ENCODE measurements at regions not wholly inside any gene's neighbourhood (a gene's known extent, or its start where the extent isn't known, plus 50 kb on each side); places are given as distances from the start of the nearest gene placed in this dataset.

DNA sequence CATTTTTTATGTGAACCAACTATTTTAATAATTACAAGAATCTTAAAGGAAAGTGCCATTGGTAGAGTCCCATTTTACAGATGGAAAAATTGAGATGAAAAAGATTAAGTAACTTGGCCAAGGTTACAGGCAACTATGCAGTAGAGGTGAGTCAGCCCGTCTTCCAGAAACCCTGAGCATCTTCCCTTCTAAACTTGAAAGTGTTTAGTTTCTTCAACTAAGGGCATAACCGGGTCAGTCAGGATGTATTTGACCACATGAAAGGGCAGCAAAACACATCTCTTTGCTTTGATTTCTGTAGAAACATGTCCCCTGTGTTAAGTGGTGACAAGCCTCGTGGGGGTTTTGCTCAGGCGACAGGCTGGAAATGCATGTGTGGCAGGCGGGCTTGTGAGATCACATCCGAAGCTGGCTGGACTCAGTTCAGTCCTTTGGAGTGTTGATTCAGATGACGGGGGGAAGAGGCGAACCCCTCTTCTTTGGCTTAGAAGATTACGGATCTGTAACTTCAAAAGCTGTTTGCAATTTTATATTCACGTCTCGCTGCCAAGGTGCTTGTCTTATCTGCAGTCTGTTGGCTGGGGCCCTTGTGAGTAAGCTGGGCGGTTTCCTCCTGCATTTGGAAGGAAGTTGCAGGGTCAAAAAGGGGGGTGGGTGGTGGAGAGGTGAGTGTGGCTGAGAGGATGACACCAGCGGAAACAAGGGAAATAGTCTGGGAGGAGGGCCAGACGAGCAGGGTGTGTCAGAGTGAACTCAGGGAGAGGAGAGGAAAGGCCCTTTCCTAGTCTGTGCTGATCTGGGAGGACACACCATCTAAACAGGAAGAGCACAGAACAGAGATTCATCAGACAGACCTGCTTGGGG lies 78.9 kb upstream of the RPS23 start (continued):
- TF ChIP-seq EGR1 (conservative IDR thresholded peaks at IDR 0.05) (peak; percentile 49; the same call in 1 of the 2 replicates), ETV1 (tag; conservative IDR thresholded peaks at IDR 0.05; ENCODE audit: low read depth) (peak; percentile 79), BRD9 (IDR thresholded peaks at IDR 0.05; ENCODE audit: low read depth, partially characterized antibody) (peak; percentile 24), MAZ (CRISPR knock-in tag; conservative IDR thresholded peaks at IDR 0.05 in 1 of 2, IDR thresholded peaks at IDR 0.05 in 1 of 2) (peak in 1 of 2 experiments; percentile 55; a peak in 2 of 4 replicates), L3MBTL2 (IDR thresholded peaks at IDR 0.05) (peak; percentile 95), NEUROD1 (IDR thresholded peaks at IDR 0.05; ENCODE audit: borderline replicate concordance, low read depth, low read length, partially characterized antibody) (peak; percentile 51), CBX1 (IDR thresholded peaks at IDR 0.05; ENCODE audit: low read depth) (peak; percentile 73)
- TF ChIP-seq, protein P1, sequence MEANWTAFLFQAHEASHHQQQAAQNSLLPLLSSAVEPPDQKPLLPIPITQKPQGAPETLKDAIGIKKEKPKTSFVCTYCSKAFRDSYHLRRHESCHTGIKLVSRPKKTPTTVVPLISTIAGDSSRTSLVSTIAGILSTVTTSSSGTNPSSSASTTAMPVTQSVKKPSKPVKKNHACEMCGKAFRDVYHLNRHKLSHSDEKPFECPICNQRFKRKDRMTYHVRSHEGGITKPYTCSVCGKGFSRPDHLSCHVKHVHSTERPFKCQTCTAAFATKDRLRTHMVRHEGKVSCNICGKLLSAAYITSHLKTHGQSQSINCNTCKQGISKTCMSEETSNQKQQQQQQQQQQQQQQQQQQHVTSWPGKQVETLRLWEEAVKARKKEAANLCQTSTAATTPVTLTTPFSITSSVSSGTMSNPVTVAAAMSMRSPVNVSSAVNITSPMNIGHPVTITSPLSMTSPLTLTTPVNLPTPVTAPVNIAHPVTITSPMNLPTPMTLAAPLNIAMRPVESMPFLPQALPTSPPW (CRISPR knock-in tag; IDR thresholded peaks at IDR 0.05) = peak; percentile 98
- TF ChIP-seq, protein P2, sequence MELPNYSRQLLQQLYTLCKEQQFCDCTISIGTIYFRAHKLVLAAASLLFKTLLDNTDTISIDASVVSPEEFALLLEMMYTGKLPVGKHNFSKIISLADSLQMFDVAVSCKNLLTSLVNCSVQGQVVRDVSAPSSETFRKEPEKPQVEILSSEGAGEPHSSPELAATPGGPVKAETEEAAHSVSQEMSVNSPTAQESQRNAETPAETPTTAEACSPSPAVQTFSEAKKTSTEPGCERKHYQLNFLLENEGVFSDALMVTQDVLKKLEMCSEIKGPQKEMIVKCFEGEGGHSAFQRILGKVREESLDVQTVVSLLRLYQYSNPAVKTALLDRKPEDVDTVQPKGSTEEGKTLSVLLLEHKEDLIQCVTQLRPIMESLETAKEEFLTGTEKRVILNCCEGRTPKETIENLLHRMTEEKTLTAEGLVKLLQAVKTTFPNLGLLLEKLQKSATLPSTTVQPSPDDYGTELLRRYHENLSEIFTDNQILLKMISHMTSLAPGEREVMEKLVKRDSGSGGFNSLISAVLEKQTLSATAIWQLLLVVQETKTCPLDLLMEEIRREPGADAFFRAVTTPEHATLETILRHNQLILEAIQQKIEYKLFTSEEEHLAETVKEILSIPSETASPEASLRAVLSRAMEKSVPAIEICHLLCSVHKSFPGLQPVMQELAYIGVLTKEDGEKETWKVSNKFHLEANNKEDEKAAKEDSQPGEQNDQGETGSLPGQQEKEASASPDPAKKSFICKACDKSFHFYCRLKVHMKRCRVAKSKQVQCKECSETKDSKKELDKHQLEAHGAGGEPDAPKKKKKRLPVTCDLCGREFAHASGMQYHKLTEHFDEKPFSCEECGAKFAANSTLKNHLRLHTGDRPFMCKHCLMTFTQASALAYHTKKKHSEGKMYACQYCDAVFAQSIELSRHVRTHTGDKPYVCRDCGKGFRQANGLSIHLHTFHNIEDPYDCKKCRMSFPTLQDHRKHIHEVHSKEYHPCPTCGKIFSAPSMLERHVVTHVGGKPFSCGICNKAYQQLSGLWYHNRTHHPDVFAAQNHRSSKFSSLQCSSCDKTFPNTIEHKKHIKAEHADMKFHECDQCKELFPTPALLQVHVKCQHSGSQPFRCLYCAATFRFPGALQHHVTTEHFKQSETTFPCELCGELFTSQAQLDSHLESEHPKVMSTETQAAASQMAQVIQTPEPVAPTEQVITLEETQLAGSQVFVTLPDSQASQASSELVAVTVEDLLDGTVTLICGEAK (IDR thresholded peaks at IDR 0.05) = peak; percentile 70
- TF ChIP-seq, protein P2 (CRISPR knock-in tag; IDR thresholded peaks at IDR 0.05) = no peak
